Uterus (tissue), 2 donors: ENCODE measurements at regions not wholly inside any gene's neighbourhood (a gene's known extent, or its start where the extent isn't known, plus 50 kb on each side); places are given as distances from the start of the nearest gene placed in this dataset.

Source experiments
- CTCF ChIP-seq, 4 experiments: fragments of 200-600 bp in 2 of 4; fragments of 450-650 bp in 2 of 4; sonication (generic) in 2 of 4; IDR thresholded peaks; one replicate each; pipeline ENCODE4 v1.5.1; 2016 to 2019; ENCODE audit warnings: antibody characterized with exemption in 4 of 4, mild to moderate bottlenecking in 2 of 4, moderate library complexity in 1 of 4
- POLR2A ChIP-seq, 2 donors: fragments of 450-650 bp; IDR thresholded peaks; one replicate each; pipeline ENCODE4 v1.6.1; 2016; ENCODE audit warnings: antibody characterized with exemption in 2 of 2, mild to moderate bottlenecking in 1 of 2, moderate library complexity in 1 of 2

- TF ChIP-seq CTCF (IDR thresholded peaks at IDR 0.05) (no peak), POLR2A (IDR thresholded peaks at IDR 0.05) (no peak)
These were observed 261.8 kb downstream of the TBC1D4 start for GRCh38 chr13:75220238-75220542.
